Upper lobe of right lung (tissue), 1 donor: ENCODE measurements at regions not wholly inside any gene's neighbourhood (a gene's known extent, or its start where the extent isn't known, plus 50 kb on each side); places are given as distances from the start of the nearest gene placed in this dataset.

ENCODE experiments used
- ATAC-seq: fragments of 200-7000 bp; cut with Tn5 transposase; one replicate; pipeline ENCODE4 v1.9.1; 2020; ENCODE audit warnings: mild to moderate bottlenecking, moderate library complexity
- DNase-seq: peaks from one replicate; pipeline ENCODE4 v3.0.0-alpha.2; 2020
- H3K27ac ChIP-seq: fragments of 200-600 bp; one replicate; pipeline ENCODE4 v1.8.0; 2022
- H3K27me3 ChIP-seq: fragments of 200-600 bp; one replicate; pipeline ENCODE4 v1.8.0; 2022; ENCODE audit warnings: mild to moderate bottlenecking
- H3K36me3 ChIP-seq: fragments of 200-600 bp; one replicate; pipeline ENCODE4 v1.8.0; 2022
- H3K4me1 ChIP-seq: fragments of 200-600 bp; one replicate; pipeline ENCODE4 v1.8.0; 2022
- H3K4me3 ChIP-seq: fragments of 200-600 bp; one replicate; pipeline ENCODE4 v1.8.0; 2022; ENCODE audit warnings: mild to moderate bottlenecking
- H3K9me3 ChIP-seq: fragments of 200-600 bp; one replicate; pipeline ENCODE4 v1.8.0; 2022
- CTCF ChIP-seq: fragments of 200-600 bp; IDR thresholded peaks from one replicate; pipeline ENCODE4 v1.8.0; 2022; ENCODE audit warnings: antibody characterized with exemption
- intact Hi-C: fragments of 100-400 bp; cut with DNase I; formaldehyde crosslinking; loops from one replicate; pipeline ENCODE4 v1.11.0; 2022
- donor health status: DM: no; HTN: yes; CAD: no; lungs with severe emphysema.

GRCh38 chr4:117755438-117755837, 278.8 kb upstream of the NDST3 start:
- Histone ChIP-seq H3K27me3 (no peaks in the 10 kb centered on the region), H3K9me3 (no peaks in the 10 kb centered on the region), H3K4me3 (no peak overlapping the region), H3K4me1 (no peaks in the 10 kb centered on the region), H3K36me3 (no peaks in the 10 kb centered on the region), H3K27ac (no peak overlapping the region)
- no peak for ATAC-seq
- intact Hi-C loops: no loop called here
- no peak for DNase-seq
- TF ChIP-seq CTCF: no peak

- ATAC-seq (no peak), DNase-seq (no peak)
- intact Hi-C loops: no loop called here
- Histone ChIP-seq H3K9me3 (no peaks in the 10 kb centered on the region), H3K27ac (no peak overlapping the region), H3K4me1 (no peaks in the 10 kb centered on the region), H3K4me3 (no peak overlapping the region), H3K27me3 (no peaks in the 10 kb centered on the region), H3K36me3 (no peaks in the 10 kb centered on the region)
- no peak for TF ChIP-seq CTCF
Observed at GRCh38 chr4:117768610-117769009, 265.7 kb upstream of the NDST3 start.

- no peak for TF ChIP-seq CTCF
- Histone ChIP-seq H3K27me3 (no peaks in the 10 kb centered on the region), H3K36me3 (no peaks in the 10 kb centered on the region), H3K4me1 (no peaks in the 10 kb centered on the region), H3K27ac (no peak overlapping the region), H3K4me3 (no peak overlapping the region), H3K9me3 (no peaks in the 10 kb centered on the region)
- intact Hi-C loops: no loop called here
- DNase-seq: no peak
- ATAC-seq: no peak
Observed at GRCh38 chr4:117770269-117771102, 263.8 kb upstream of the NDST3 start.

GRCh38 chr4:117771647-117772337, 262.5 kb upstream of the NDST3 start:
- ATAC-seq (no peak), DNase-seq (no peak)
- Histone ChIP-seq H3K4me3 (no peak overlapping the region), H3K36me3 (no peaks in the 10 kb centered on the region), H3K9me3 (no peaks in the 10 kb centered on the region), H3K4me1 (no peaks in the 10 kb centered on the region), H3K27me3 (no peaks in the 10 kb centered on the region), H3K27ac (no peak overlapping the region)
- no peak for TF ChIP-seq CTCF
- intact Hi-C loops: no loop called here

GRCh38 chr4:117773064-117773936, 261.0 kb upstream of the NDST3 start:
- Histone ChIP-seq H3K4me3 (no peak overlapping the region), H3K27ac (no peak overlapping the region), H3K9me3 (no peaks in the 10 kb centered on the region), H3K36me3 (no peaks in the 10 kb centered on the region), H3K4me1 (no peaks in the 10 kb centered on the region), H3K27me3 (no peaks in the 10 kb centered on the region)
- ATAC-seq: no peak
- TF ChIP-seq CTCF: no peak
- DNase-seq: no peak
- intact Hi-C loops: no loop called here
